HepG2 (cell line): ENCODE measurements at regions not wholly inside any gene's neighbourhood (a gene's known extent, or its start where the extent isn't known, plus 50 kb on each side); places are given as distances from the start of the nearest gene placed in this dataset.

Experiments used
- ATAC-seq: fragments of 200-7000 bp; cut with Tn5 transposase; 3 replicates; pipeline ENCODE4 v1.9.1; 2020; ENCODE audit warnings: mild to moderate bottlenecking, moderate library complexity
- BruUV-seq: library from RNA; stranded (reverse); fragments of 400-500 nt; replicated peaks from 2 replicates; lab custom pipeline; 2021; lab: Mats Ljungman, UMichigan
- CTCF ChIA-PET: fragments of 300-600 bp; formaldehyde crosslinking; extraction: SDS; loops from one replicate; lab custom pipeline; 2021; ENCODE audit warnings: low total read pairs, inconsistent platforms, low intra/inter-chr PET ratio; lab: Yijun Ruan, JAX
- POLR2A ChIA-PET: fragments of 350-600 bp; sonication (Branson Sonifier 250); formaldehyde crosslinking; loops from one replicate; lab custom pipeline; 2020; ENCODE audit warnings: antibody characterized with exemption, inconsistent platforms; lab: Yijun Ruan, JAX
- DNase-seq: peaks from one replicate; pipeline ENCODE4 v3.0.0-alpha.2; 2015; ENCODE audit warnings: low spot score
- FAIRE-seq: peaks from 3 replicates; lab custom pipeline; 2011; peaks lifted over from hg19 to GRCh38; lab: Jason Lieb, UNC
- H2AFZ ChIP-seq: one replicate; pipeline ENCODE4 v1.6.1; 2011; ENCODE audit warnings: low read length, inconsistent platforms
- H3K27ac ChIP-seq: fragments of 300-600 bp; 3 replicates; pipeline ENCODE4 v1.8.0; 2011; ENCODE audit warnings: mixed run types, mild to moderate bottlenecking, mixed read lengths, low read length, inconsistent platforms; ENCODE audit not compliant: insufficient read depth; ENCODE audit errors: extremely low read length
- H3K27me3 ChIP-seq, 2 experiments: fragments of 200-600 bp in 1 of 2; 2 replicates in 1 of 2; 3 replicates in 1 of 2; pipeline versions ENCODE4 v1.6.0 to v1.8.0; 2011; ENCODE audit warnings: low read length in 2 of 2, mild to moderate bottlenecking in 2 of 2, moderate library complexity in 2 of 2, inconsistent platforms in 1 of 2; ENCODE audit not compliant: insufficient read depth in 2 of 2, control insufficient read depth in 1 of 2
- H3K36me3 ChIP-seq, 2 experiments: fragments of 200-600 bp in 1 of 2; replicated peaks in 1 of 2; 2 replicates in 1 of 2; 3 replicates in 1 of 2; pipeline versions ENCODE4 v1.5.1 to v1.8.0; 2011; ENCODE audit warnings: low read length in 2 of 2, inconsistent platforms in 1 of 2; ENCODE audit not compliant: insufficient read depth in 2 of 2, control insufficient read depth in 1 of 2
- H3K4me1 ChIP-seq: 2 replicates; pipeline ENCODE4 v1.5.1; 2012; ENCODE audit warnings: low read length, inconsistent platforms; ENCODE audit not compliant: insufficient read depth
- H3K4me2 ChIP-seq: 2 replicates; pipeline ENCODE4 v1.6.0; 2011; ENCODE audit warnings: low read depth, low read length, inconsistent platforms
- H3K4me3 ChIP-seq, 3 experiments: fragments of 200-600 bp in 1 of 3; sonication (generic), shearing (Covaris generic) in 1 of 3; replicated peaks in 1 of 3; 2 replicates each; pipeline ENCODE4 v1.5.1; 2011 to 2016; ENCODE audit warnings: low read length in 3 of 3, inconsistent platforms in 2 of 3, low read depth in 2 of 3, mild to moderate bottlenecking in 2 of 3, control low read depth in 1 of 3, mixed read lengths in 1 of 3; ENCODE audit not compliant: insufficient read depth in 1 of 3
- H3K79me2 ChIP-seq: one replicate; pipeline ENCODE4 v1.6.1; 2011; ENCODE audit warnings: low read length, inconsistent platforms; ENCODE audit not compliant: insufficient read depth
- H3K9ac ChIP-seq: 2 replicates; pipeline ENCODE4 v1.6.0; 2011; ENCODE audit warnings: mild to moderate bottlenecking, low read depth, low read length, inconsistent platforms; ENCODE audit not compliant: insufficient read depth
- H3K9me3 ChIP-seq: 2 replicates; pipeline ENCODE4 v1.5.1; 2012; ENCODE audit warnings: mild to moderate bottlenecking, low read length
- H4K20me1 ChIP-seq: 2 replicates; pipeline ENCODE4 v1.6.0; 2011; ENCODE audit warnings: inconsistent platforms, mild to moderate bottlenecking, low read length, moderate library complexity; ENCODE audit not compliant: insufficient read depth
- ARID2 ChIP-seq: sonication (generic); formaldehyde crosslinking; IDR thresholded peaks from 2 replicates; pipeline ENCODE4 v1.8.1; 2022; ENCODE audit warnings: mild to moderate bottlenecking, missing genetic modification reagents, borderline replicate concordance
- GABPA ChIP-seq, 2 experiments: IDR thresholded peaks; 2 replicates each; pipeline ENCODE4 v1.6.1; 2011 to 2016; ENCODE audit warnings: low read depth in 2 of 2, low read length in 1 of 2, missing biosample characterization in 1 of 2, missing genetic modification characterization in 1 of 2
- HNRNPUL1 ChIP-seq: fragments of 200-400 bp; formaldehyde crosslinking; IDR thresholded peaks from 2 replicates; pipeline ENCODE4 v1.6.1; 2017; ENCODE audit warnings: low read depth, mild to moderate bottlenecking, low read length, moderate library complexity
- MAFF ChIP-seq: IDR thresholded peaks from 2 replicates; pipeline ENCODE4 v1.6.1; 2011; ENCODE audit warnings: low read depth, low read length, improper control_type of control experiment
- MIXL1 ChIP-seq: IDR thresholded peaks from 2 replicates; pipeline ENCODE4 v1.6.1; 2016
- SALL1 ChIP-seq: sonication (generic); formaldehyde crosslinking; IDR thresholded peaks from 2 replicates; pipeline ENCODE4 v1.8.0; 2022; ENCODE audit warnings: mild to moderate bottlenecking, missing genetic modification reagents
- SCMH1 ChIP-seq: sonication (generic); formaldehyde crosslinking; IDR thresholded peaks from 2 replicates; pipeline ENCODE4 v1.9.0; 2021; ENCODE audit warnings: missing genetic modification reagents, mild to moderate bottlenecking, borderline replicate concordance
- ZBTB1 ChIP-seq: sonication (generic); formaldehyde crosslinking; IDR thresholded peaks from 2 replicates; pipeline ENCODE4 v1.4.0; 2020; ENCODE audit warnings: missing genetic modification reagents, borderline replicate concordance
- ZNF24 ChIP-seq: fragments of 450-650 bp; IDR thresholded peaks from 2 replicates; pipeline ENCODE4 v1.6.1; 2017; ENCODE audit warnings: antibody characterized with exemption, mild to moderate bottlenecking
- ZNF709 ChIP-seq: sonication (generic); formaldehyde crosslinking; IDR thresholded peaks from 2 replicates; pipeline ENCODE4 v1.5.0; 2020; ENCODE audit warnings: mild to moderate bottlenecking, missing genetic modification reagents
- ZZZ3 ChIP-seq: sonication (generic); formaldehyde crosslinking; IDR thresholded peaks from 2 replicates; pipeline ENCODE4 v1.4.0; 2020; ENCODE audit warnings: missing genetic modification reagents, mild to moderate bottlenecking, borderline replicate concordance
- WGBS: methylation state at CpG from one replicate; pipeline ENCODE4 v1.1.6; 2017; ENCODE audit warnings: low lambda C conversion rate; 5-methylcytosine and 5-hydroxymethylcytosine counted together
- in situ Hi-C: cut with HindIII; loops from 2 replicates; pipeline ENCODE4 v1.10.0; 2017; ENCODE audit warnings: low pct_unique_long_range_greater_than_20kb; ENCODE audit not compliant: extremely low pct_ligation_motif_present
- intact Hi-C: fragments of 100-400 bp; cut with micrococcal nuclease; formaldehyde crosslinking; loops from one replicate; pipeline ENCODE4 v1.10.0; 2022; ENCODE audit not compliant: unreplicated experiment
- TF ChIP-seq, protein P1 (sequence below): sonication (generic); formaldehyde crosslinking; IDR thresholded peaks from 2 replicates; pipeline ENCODE4 v1.9.0; 2021; ENCODE audit warnings: mild to moderate bottlenecking, missing genetic modification reagents

DNA sequence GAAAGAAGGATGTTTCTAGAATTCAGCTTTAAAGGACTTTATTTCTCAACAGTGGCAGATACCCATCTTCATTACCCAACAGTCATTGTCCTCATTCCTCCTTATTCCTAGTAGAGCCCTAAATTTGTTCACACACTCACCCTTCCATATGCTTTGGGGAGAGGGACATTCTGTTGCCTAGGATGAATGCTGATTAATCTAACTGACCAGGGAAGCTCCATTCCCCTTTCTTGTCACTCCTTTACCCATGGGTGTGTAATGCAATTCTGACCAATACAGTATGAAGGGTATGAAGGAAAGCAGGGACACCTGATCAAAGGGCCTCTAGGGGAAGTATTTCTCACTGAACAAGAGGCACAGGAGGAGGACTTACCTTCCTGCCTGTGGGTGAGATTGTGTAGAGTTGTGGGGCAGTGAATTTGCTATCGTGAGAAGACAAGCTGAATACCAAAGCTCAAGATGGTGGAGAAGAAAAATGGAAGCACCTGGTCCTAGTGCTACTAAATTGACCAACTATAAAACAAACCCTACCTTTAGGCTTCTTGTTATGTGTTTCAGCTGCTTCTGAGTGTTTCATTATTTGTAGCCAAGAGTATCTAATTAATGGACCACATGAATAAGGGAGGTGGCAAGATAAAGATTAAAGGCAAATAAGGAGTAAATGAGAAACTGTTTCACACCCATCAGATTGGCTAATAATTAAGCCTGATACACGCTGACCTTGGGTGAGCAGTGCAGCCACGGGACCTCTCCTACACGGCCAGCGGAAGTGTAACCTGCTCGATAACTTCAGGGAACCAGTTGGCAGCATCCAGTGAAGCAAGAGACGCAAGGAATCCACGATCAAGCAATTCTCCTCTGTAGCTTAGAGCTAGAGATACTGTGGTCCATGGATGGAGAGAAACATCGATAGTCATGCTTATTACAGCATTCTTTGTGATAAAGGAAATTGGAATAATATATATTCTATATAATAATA is 202.3 kb downstream of the MYCN start:
- H2AFZ ChIP-seq, result no peak overlapping the region
- ATAC-seq, result peak; percentile 83
- H3K27ac ChIP-seq, result no peak overlapping the region
- ChIA-PET CTCF (no interaction called here), POLR2A (no interaction called here)
- H3K36me3 ChIP-seq, result no peaks in the 10 kb centered on the region
- H3K4me1 ChIP-seq, result no peaks in the 10 kb centered on the region
- FAIRE-seq, result no peak
- TF ChIP-seq SALL1 (CRISPR knock-in tag), result 0 out of 2 replicates have a peak, but pooled peaks have one; percentile 16
- no peak for TF ChIP-seq MAFF
- no peak for TF ChIP-seq ARID2 (CRISPR knock-in tag)
- no peak overlapping the region for H3K4me3 ChIP-seq
- no peak for DNase-seq
- H3K9ac ChIP-seq, result no peak overlapping the region
- no peaks in the 10 kb centered on the region for H3K79me2 ChIP-seq
- 48% methylated on average over 9 of the region's 9 CpGs for WGBS
- no peaks in the 10 kb centered on the region for H4K20me1 ChIP-seq
- BruUV-seq, result no TSS peak
- in situ Hi-C loops (no loop called here), intact Hi-C loops (no loop called here)
- H3K4me2 ChIP-seq, result no peak overlapping the region
- no peaks in the 10 kb centered on the region for H3K9me3 ChIP-seq
- no peaks in the 10 kb centered on the region for H3K27me3 ChIP-seq

- H3K9me3 ChIP-seq, result no peaks in the 10 kb centered on the region
- H2AFZ ChIP-seq, result no peak overlapping the region
- H3K4me1 ChIP-seq, result no peaks in the 10 kb centered on the region
- intact Hi-C loops (no loop called here), in situ Hi-C loops (no loop called here)
- no TSS peak for BruUV-seq
- H3K4me3 ChIP-seq, result no peak overlapping the region
- H4K20me1 ChIP-seq, result no peaks in the 10 kb centered on the region
- H3K36me3 ChIP-seq, result no peaks in the 10 kb centered on the region
- no peaks in the 10 kb centered on the region for H3K27me3 ChIP-seq
- H3K9ac ChIP-seq, result no peak overlapping the region
- ATAC-seq, result no peak
- 25% methylated on average over 2 of the region's 2 CpGs for WGBS
- ChIA-PET CTCF (no interaction called here), POLR2A (no interaction called here)
- FAIRE-seq, result no peak
- H3K4me2 ChIP-seq, result no peak overlapping the region
- no peak overlapping the region for H3K27ac ChIP-seq
- no peak for DNase-seq
- H3K79me2 ChIP-seq, result no peaks in the 10 kb centered on the region
- TF ChIP-seq HNRNPUL1 (no peak), MIXL1 (CRISPR knock-in tag) (no peak), ARID2 (CRISPR knock-in tag) (no peak), GABPA (IDR thresholded peaks at IDR 0.05; ENCODE audit: low read depth, low read length) (no peak), GABPA (CRISPR knock-in tag; IDR thresholded peaks at IDR 0.05; ENCODE audit: low read depth) (no peak), ZZZ3 (no peak), SCMH1 (CRISPR knock-in tag) (no peak), ZNF24 (no peak), ZBTB1 (CRISPR knock-in tag) (no peak), ZNF709 (no peak)
- TF ChIP-seq, protein P1, sequence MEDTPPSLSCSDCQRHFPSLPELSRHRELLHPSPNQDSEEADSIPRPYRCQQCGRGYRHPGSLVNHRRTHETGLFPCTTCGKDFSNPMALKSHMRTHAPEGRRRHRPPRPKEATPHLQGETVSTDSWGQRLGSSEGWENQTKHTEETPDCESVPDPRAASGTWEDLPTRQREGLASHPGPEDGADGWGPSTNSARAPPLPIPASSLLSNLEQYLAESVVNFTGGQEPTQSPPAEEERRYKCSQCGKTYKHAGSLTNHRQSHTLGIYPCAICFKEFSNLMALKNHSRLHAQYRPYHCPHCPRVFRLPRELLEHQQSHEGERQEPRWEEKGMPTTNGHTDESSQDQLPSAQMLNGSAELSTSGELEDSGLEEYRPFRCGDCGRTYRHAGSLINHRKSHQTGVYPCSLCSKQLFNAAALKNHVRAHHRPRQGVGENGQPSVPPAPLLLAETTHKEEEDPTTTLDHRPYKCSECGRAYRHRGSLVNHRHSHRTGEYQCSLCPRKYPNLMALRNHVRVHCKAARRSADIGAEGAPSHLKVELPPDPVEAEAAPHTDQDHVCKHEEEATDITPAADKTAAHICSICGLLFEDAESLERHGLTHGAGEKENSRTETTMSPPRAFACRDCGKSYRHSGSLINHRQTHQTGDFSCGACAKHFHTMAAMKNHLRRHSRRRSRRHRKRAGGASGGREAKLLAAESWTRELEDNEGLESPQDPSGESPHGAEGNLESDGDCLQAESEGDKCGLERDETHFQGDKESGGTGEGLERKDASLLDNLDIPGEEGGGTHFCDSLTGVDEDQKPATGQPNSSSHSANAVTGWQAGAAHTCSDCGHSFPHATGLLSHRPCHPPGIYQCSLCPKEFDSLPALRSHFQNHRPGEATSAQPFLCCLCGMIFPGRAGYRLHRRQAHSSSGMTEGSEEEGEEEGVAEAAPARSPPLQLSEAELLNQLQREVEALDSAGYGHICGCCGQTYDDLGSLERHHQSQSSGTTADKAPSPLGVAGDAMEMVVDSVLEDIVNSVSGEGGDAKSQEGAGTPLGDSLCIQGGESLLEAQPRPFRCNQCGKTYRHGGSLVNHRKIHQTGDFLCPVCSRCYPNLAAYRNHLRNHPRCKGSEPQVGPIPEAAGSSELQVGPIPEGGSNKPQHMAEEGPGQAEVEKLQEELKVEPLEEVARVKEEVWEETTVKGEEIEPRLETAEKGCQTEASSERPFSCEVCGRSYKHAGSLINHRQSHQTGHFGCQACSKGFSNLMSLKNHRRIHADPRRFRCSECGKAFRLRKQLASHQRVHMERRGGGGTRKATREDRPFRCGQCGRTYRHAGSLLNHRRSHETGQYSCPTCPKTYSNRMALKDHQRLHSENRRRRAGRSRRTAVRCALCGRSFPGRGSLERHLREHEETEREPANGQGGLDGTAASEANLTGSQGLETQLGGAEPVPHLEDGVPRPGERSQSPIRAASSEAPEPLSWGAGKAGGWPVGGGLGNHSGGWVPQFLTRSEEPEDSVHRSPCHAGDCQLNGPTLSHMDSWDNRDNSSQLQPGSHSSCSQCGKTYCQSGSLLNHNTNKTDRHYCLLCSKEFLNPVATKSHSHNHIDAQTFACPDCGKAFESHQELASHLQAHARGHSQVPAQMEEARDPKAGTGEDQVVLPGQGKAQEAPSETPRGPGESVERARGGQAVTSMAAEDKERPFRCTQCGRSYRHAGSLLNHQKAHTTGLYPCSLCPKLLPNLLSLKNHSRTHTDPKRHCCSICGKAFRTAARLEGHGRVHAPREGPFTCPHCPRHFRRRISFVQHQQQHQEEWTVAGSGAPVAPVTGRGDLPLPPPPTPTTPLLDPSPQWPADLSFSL, result no peak
These were observed 201.2 kb downstream of the MYCN start for GRCh38 chr2:16141641-16141921.
